ENCODE measurements at regions not wholly inside any gene's neighbourhood (a gene's known extent, or its start where the extent isn't known, plus 50 kb on each side); places are given as distances from the start of the nearest gene placed in this dataset.

GRCh38 chr5:136768457-136768856, 403.1 kb upstream of the TRPC7 start:
- BruUV-seq (replicated peaks) = no TSS peak
- in situ Hi-C loops (cut with MboI) = no loop called here
- TF ChIP-seq SKIL (IDR thresholded peaks at IDR 0.05; ENCODE audit: low read depth, poor library complexity, severe bottlenecking) = peak; percentile 38
- no peak for TF ChIP-seq IKZF1 (conservative IDR thresholded peaks at IDR 0.05)
- no peak overlapping the region for H3K9ac ChIP-seq (ENCODE audit: control insufficient read depth, insufficient read depth, low read length)
- no peaks in the 10 kb centered on the region for H3K79me2 ChIP-seq (ENCODE audit: control insufficient read depth, insufficient read depth, low read length)
- SMC1A ChIA-PET (ENCODE audit: uncharacterized antibody, unreplicated experiment) = interaction anchor here (1.3 kb wide), 1 partner anchor 343 kb away, joined by 3 read pairs; no protein-coding TSS in a partner anchor
- H3K9me3 ChIP-seq (replicated peaks; ENCODE audit: control insufficient read depth, insufficient read depth, low read length) = no peaks in the 10 kb centered on the region
- no peak overlapping the region for H2AFZ ChIP-seq (ENCODE audit: control insufficient read depth, low read depth, low read length)
- DNase-seq (ENCODE audit: low read depth, low spot score) = no peak
- H4K20me1 ChIP-seq (ENCODE audit: control insufficient read depth, insufficient read depth) = no peaks in the 10 kb centered on the region; the same call in 1 of the 2 replicates
- FAIRE-seq = no peak
- H3K27me3 ChIP-seq (replicated peaks in 1 of 2; ENCODE audit: control insufficient read depth in 2 of 2, insufficient read depth in 2 of 2, low read length in 1 of 2) = no peaks in the 10 kb centered on the region
- POLR2A ChIA-PET = no interaction called here
- H3K4me2 ChIP-seq (ENCODE audit: control insufficient read depth, insufficient read depth) = no peak overlapping the region
- RAD21 ChIA-PET (ENCODE audit: unreplicated experiment) = interaction anchor here (2.9 kb wide), 1 partner anchor 519 kb away, joined by 24 read pairs; no protein-coding TSS in a partner anchor
- peak; percentile 81 for ATAC-seq
- intact Hi-C loops (cut with micrococcal nuclease; ENCODE audit: unreplicated experiment) = no loop called here
- CTCF ChIA-PET = interaction anchor here (1.2 to 3.8 kb wide), 4 partner anchors 401 to 552 kb away, joined by 3 to 43 read pairs (median 21); partner anchors contain the start of gene TRPC7
- no peaks in the 10 kb centered on the region for H3K4me1 ChIP-seq (ENCODE audit: control insufficient read depth, insufficient read depth, low read length)
- H3K27ac ChIP-seq (ENCODE audit: control insufficient read depth, insufficient read depth) = no peak overlapping the region
- 5% methylated on average over 4 of the region's 4 CpGs for WGBS (ENCODE audit: insufficient coverage, insufficient replicate concordance, low lambda C conversion rate, missing lambda C conversion rate)
- no peaks in the 10 kb centered on the region for H3K36me3 ChIP-seq (ENCODE audit: control insufficient read depth in 2 of 2, insufficient read depth in 2 of 2, low read length in 1 of 2)
- no peak overlapping the region for H3K4me3 ChIP-seq

GRCh38 chr5:136766456-136766855, 401.1 kb upstream of the TRPC7 start:
- H3K27ac ChIP-seq (ENCODE audit: control insufficient read depth, insufficient read depth) = no peak overlapping the region
- H3K4me2 ChIP-seq (ENCODE audit: control insufficient read depth, insufficient read depth) = no peak overlapping the region
- DNase-seq (ENCODE audit: low read depth, low spot score) (no peak), FAIRE-seq (no peak), ATAC-seq (no peak)
- intact Hi-C loops (cut with micrococcal nuclease; ENCODE audit: unreplicated experiment) (no loop called here), in situ Hi-C loops (cut with MboI) (no loop called here)
- H2AFZ ChIP-seq (ENCODE audit: control insufficient read depth, low read depth, low read length) = no peak overlapping the region
- H3K4me1 ChIP-seq (ENCODE audit: control insufficient read depth, insufficient read depth, low read length) = no peaks in the 10 kb centered on the region
- H3K4me3 ChIP-seq = no peak overlapping the region
- POLR2A ChIA-PET = no interaction called here
- no TSS peak for BruUV-seq (replicated peaks)
- no peaks in the 10 kb centered on the region for H3K36me3 ChIP-seq (ENCODE audit: control insufficient read depth in 2 of 2, insufficient read depth in 2 of 2, low read length in 1 of 2)
- CTCF ChIA-PET = no interaction called here
- no peak overlapping the region for H3K9ac ChIP-seq (ENCODE audit: control insufficient read depth, insufficient read depth, low read length)
- RAD21 ChIA-PET (ENCODE audit: unreplicated experiment) = no interaction called here
- TF ChIP-seq ZBTB11 (CRISPR knock-in tag; IDR thresholded peaks at IDR 0.05) (no peak), HDGF (IDR thresholded peaks at IDR 0.05) (no peak), PML (IDR thresholded peaks at IDR 0.05; ENCODE audit: low read length) (no peak), SUPT20H (IDR thresholded peaks at IDR 0.05; ENCODE audit: borderline replicate concordance, control insufficient read depth, low read depth, low read length) (no peak), REST (IDR thresholded peaks at IDR 0.05; ENCODE audit: low read depth, low read length) (no peak), SMAD5 (IDR thresholded peaks at IDR 0.05; ENCODE audit: low read depth) (no peak)
- SMC1A ChIA-PET (ENCODE audit: uncharacterized antibody, unreplicated experiment) = no interaction called here
- no peaks in the 10 kb centered on the region for H3K79me2 ChIP-seq (ENCODE audit: control insufficient read depth, insufficient read depth, low read length)
- 29% methylated on average over 3 of the region's 3 CpGs for WGBS (ENCODE audit: insufficient coverage, insufficient replicate concordance, low lambda C conversion rate, missing lambda C conversion rate)
- no peaks in the 10 kb centered on the region; the same call in 1 of the 2 replicates for H4K20me1 ChIP-seq (ENCODE audit: control insufficient read depth, insufficient read depth)
- no peaks in the 10 kb centered on the region for H3K9me3 ChIP-seq (replicated peaks; ENCODE audit: control insufficient read depth, insufficient read depth, low read length)
- no peaks in the 10 kb centered on the region for H3K27me3 ChIP-seq (replicated peaks in 1 of 2; ENCODE audit: control insufficient read depth in 2 of 2, insufficient read depth in 2 of 2, low read length in 1 of 2)

All from GM12878 (cell line).